GM12878 (cell line): ENCODE measurements at regions not wholly inside any gene's neighbourhood (a gene's known extent, or its start where the extent isn't known, plus 50 kb on each side); places are given as distances from the start of the nearest gene placed in this dataset.

Experiments
- ATF3 ChIP-seq: IDR thresholded peaks from 2 replicates; pipeline ENCODE4 v1.6.1; 2011; ENCODE audit warnings: low read depth, mild to moderate bottlenecking, low read length, moderate library complexity, borderline replicate concordance; ENCODE audit errors: extremely low read depth
- CBX5 ChIP-seq: sonication (generic); IDR thresholded peaks from 2 replicates; pipeline ENCODE4 v1.6.1; 2016; ENCODE audit warnings: low read depth, moderate library complexity, mild to moderate bottlenecking, inconsistent platforms
- CHD2 ChIP-seq: IDR thresholded peaks from 2 replicates; pipeline ENCODE4 v1.6.1; 2011; ENCODE audit warnings: low read depth, low read length, improper control_type of control experiment, borderline replicate concordance
- CTCF ChIP-seq, 3 experiments: IDR thresholded peaks in 2 of 3; conservative IDR thresholded peaks in 1 of 3; 2 replicates each; pipeline ENCODE4 v1.5.1; 2011; ENCODE audit warnings: low read depth in 3 of 3, low read length in 3 of 3, mild to moderate bottlenecking in 3 of 3, control low read depth in 2 of 3, moderate library complexity in 2 of 3, inconsistent platforms in 1 of 3, mixed read lengths in 1 of 3; ENCODE audit not compliant: control insufficient read depth in 2 of 3, insufficient read depth in 1 of 3; ENCODE audit errors: extremely low read depth in 1 of 3
- EP300 ChIP-seq, 2 experiments: fragments of 150-350 bp in 1 of 2; IDR thresholded peaks; 2 replicates each; pipeline ENCODE4 v1.6.1; 2011 to 2012; ENCODE audit warnings: low read depth in 2 of 2, low read length in 2 of 2, borderline replicate concordance in 1 of 2, improper control_type of control experiment in 1 of 2, inconsistent platforms in 1 of 2; ENCODE audit not compliant: control insufficient read depth in 1 of 2
- NBN ChIP-seq: fragments of 450-650 bp; IDR thresholded peaks from 2 replicates; pipeline ENCODE4 v1.6.1; 2016
- NFIC ChIP-seq: IDR thresholded peaks from 2 replicates; pipeline ENCODE4 v1.6.1; 2012; ENCODE audit warnings: low read depth, mild to moderate bottlenecking, inconsistent platforms, low read length, moderate library complexity
- NFYB ChIP-seq: IDR thresholded peaks from 2 replicates; pipeline ENCODE4 v1.6.1; 2011; ENCODE audit warnings: low read depth, mild to moderate bottlenecking, low read length, improper control_type of control experiment, moderate library complexity; ENCODE audit not compliant: insufficient read depth
- POLR2A ChIP-seq: IDR thresholded peaks from 2 replicates; pipeline ENCODE4 v1.6.1; 2011; ENCODE audit warnings: low read depth, mild to moderate bottlenecking, low read length
- RELB ChIP-seq: fragments of 450-650 bp; IDR thresholded peaks from 2 replicates; pipeline ENCODE4 v1.6.1; 2017; ENCODE audit warnings: low read depth, mild to moderate bottlenecking, moderate library complexity
- SMAD1 ChIP-seq: fragments of 450-650 bp; IDR thresholded peaks from 2 replicates; pipeline ENCODE4 v1.6.1; 2018; ENCODE audit warnings: mild to moderate bottlenecking, low read depth; ENCODE audit not compliant: partially characterized antibody
- TAF1 ChIP-seq: IDR thresholded peaks from 2 replicates; pipeline ENCODE4 v1.6.1; 2011; ENCODE audit warnings: mild to moderate bottlenecking, low read depth, low read length, borderline replicate concordance

GRCh38 chrX:131907488-131908314 is 115.4 kb upstream of the STK26 start:
- no peak for TF ChIP-seq CTCF (IDR thresholded peaks at IDR 0.05 in 2 of 3, conservative IDR thresholded peaks at IDR 0.05 in 1 of 3; ENCODE audit: control insufficient read depth in 2 of 3, extremely low read depth in 1 of 3, insufficient read depth in 1 of 3, low read depth in 3 of 3, low read length in 3 of 3)
- TF ChIP-seq CBX5, result no peak
- no peak for TF ChIP-seq NFIC
- no peak for TF ChIP-seq NFYB
- TF ChIP-seq NBN, result no peak
- TF ChIP-seq ATF3, result no peak
- no peak for TF ChIP-seq CHD2
- TF ChIP-seq POLR2A, result no peak
- no peak for TF ChIP-seq SMAD1
- TF ChIP-seq EP300 (IDR thresholded peaks at IDR 0.05; ENCODE audit: borderline replicate concordance in 1 of 2, control insufficient read depth in 1 of 2, low read depth in 2 of 2, low read length in 2 of 2), result no peak
- TF ChIP-seq TAF1, result no peak
- TF ChIP-seq RELB, result no peak
